H1 (cell line): ENCODE measurements at regions not wholly inside any gene's neighbourhood (a gene's known extent, or its start where the extent isn't known, plus 50 kb on each side); places are given as distances from the start of the nearest gene placed in this dataset.

Source experiments
- CTCF ChIA-PET: fragments of 300-600 bp; sonication (Branson Sonifier 250); formaldehyde crosslinking; loops from one replicate; lab custom pipeline; 2021; ENCODE audit not compliant: partially characterized antibody; lab: Charles Lee
- POLR2A ChIA-PET: fragments of 300-600 bp; sonication (Branson Sonifier 250); formaldehyde crosslinking; loops from one replicate; lab custom pipeline; 2021; ENCODE audit warnings: inconsistent platforms; ENCODE audit not compliant: partially characterized antibody; lab: Charles Lee
- DNase-seq, 2 experiments: peaks; one replicate each; pipeline versions ENCODE4 v3.0.0 to v3.0.0-alpha.2; 2010 to 2022; ENCODE audit warnings: low spot score in 2 of 2, low read depth in 1 of 2, mixed read lengths in 1 of 2
- FAIRE-seq: peaks from 2 replicates; lab custom pipeline; 2011; peaks lifted over from hg19 to GRCh38; lab: Jason Lieb, UNC
- H2AFZ ChIP-seq: 2 replicates; pipeline ENCODE4 v1.8.1; 2012; ENCODE audit warnings: low read length, inconsistent platforms
- H2AK5ac ChIP-seq: 2 replicates; pipeline ENCODE4 v1.6.1; 2013; ENCODE audit warnings: low read depth, low read length
- H2BK120ac ChIP-seq: replicated peaks from 2 replicates; pipeline ENCODE3; 2013; ENCODE audit warnings: low read depth, low read length, inconsistent platforms
- H2BK12ac ChIP-seq: 2 replicates; pipeline ENCODE4 v1.6.1; 2013; ENCODE audit warnings: low read depth, low read length
- H2BK15ac ChIP-seq: 2 replicates; pipeline ENCODE4 v1.6.1; 2013; ENCODE audit warnings: low read length
- H2BK20ac ChIP-seq: 2 replicates; pipeline ENCODE4 v1.6.1; 2013; ENCODE audit warnings: low read length
- H2BK5ac ChIP-seq: 2 replicates; pipeline ENCODE4 v1.6.1; 2013; ENCODE audit warnings: low read depth, low read length
- H3K14ac ChIP-seq: 2 replicates; pipeline ENCODE4 v1.6.1; 2013; ENCODE audit warnings: inconsistent platforms; ENCODE audit not compliant: insufficient read length
- H3K18ac ChIP-seq: 2 replicates; pipeline ENCODE4 v1.6.1; 2013; ENCODE audit warnings: low read length; ENCODE audit errors: extremely low read depth
- H3K23ac ChIP-seq: 2 replicates; pipeline ENCODE4 v1.6.1; 2013; ENCODE audit warnings: inconsistent platforms; ENCODE audit not compliant: insufficient read length
- H3K23me2 ChIP-seq: 2 replicates; pipeline ENCODE4 v1.6.1; 2013; ENCODE audit warnings: low read depth, low read length
- H3K27ac ChIP-seq: 2 replicates; pipeline ENCODE4 v1.6.1; 2011; ENCODE audit warnings: low read depth, low read length, inconsistent platforms
- H3K27me3 ChIP-seq, 4 experiments: replicated peaks in 1 of 4; 1 replicate in 1 of 4; 2 replicates in 3 of 4; pipeline versions ENCODE4 v1.6.1 to v1.8.1; 2011 to 2013; ENCODE audit warnings: low read length in 3 of 4, mild to moderate bottlenecking in 3 of 4, inconsistent platforms in 2 of 4, mixed read lengths in 2 of 4, moderate library complexity in 1 of 4; ENCODE audit not compliant: control insufficient read depth in 3 of 4, insufficient read depth in 3 of 4; ENCODE audit errors: extremely low read depth in 1 of 4
- H3K36me3 ChIP-seq, 4 experiments: 2 replicates each; pipeline versions ENCODE4 v1.6.1 to v1.8.1; 2011 to 2013; ENCODE audit warnings: mild to moderate bottlenecking in 4 of 4, low read length in 3 of 4, moderate library complexity in 2 of 4, control low read depth in 1 of 4, inconsistent platforms in 1 of 4; ENCODE audit not compliant: insufficient read depth in 4 of 4, control insufficient read depth in 2 of 4
- H3K4ac ChIP-seq: replicated peaks from 2 replicates; pipeline ENCODE3; 2013; ENCODE audit warnings: low read length, low read depth, mixed read lengths, inconsistent platforms; ENCODE audit not compliant: insufficient read length
- H3K4me1 ChIP-seq, 4 experiments: replicated peaks in 1 of 4; 1 replicate in 1 of 4; 2 replicates in 3 of 4; pipeline versions ENCODE4 v1.6.1 to v1.8.1; 2011 to 2013; ENCODE audit warnings: low read length in 3 of 4, inconsistent platforms in 2 of 4, mixed read lengths in 1 of 4; ENCODE audit not compliant: insufficient read depth in 4 of 4, control insufficient read depth in 3 of 4
- H3K4me2 ChIP-seq, 2 experiments: 2 replicates each; pipeline versions ENCODE4 v1.6.1 to v1.8.1; 2011 to 2013; ENCODE audit warnings: low read depth in 2 of 2, low read length in 2 of 2, control low read depth in 1 of 2, inconsistent platforms in 1 of 2, mild to moderate bottlenecking in 1 of 2; ENCODE audit not compliant: insufficient read depth in 1 of 2
- H3K4me3 ChIP-seq, 4 experiments: fragments of 200-600, 300-600 bp in 1 of 4; sonication (generic), shearing (Covaris generic), sonication (Bioruptor Twin) in 1 of 4; 2 replicates each; pipeline versions ENCODE4 v1.5.1 to v1.8.1; 2011 to 2016; ENCODE audit warnings: low read length in 4 of 4, low read depth in 3 of 4, control low read depth in 2 of 4, inconsistent platforms in 2 of 4, mild to moderate bottlenecking in 2 of 4, mixed read lengths in 1 of 4, moderate library complexity in 1 of 4; ENCODE audit not compliant: insufficient read depth in 2 of 4; ENCODE audit errors: extremely low read depth in 1 of 4
- H3K56ac ChIP-seq: replicated peaks from 2 replicates; pipeline ENCODE3; 2013; ENCODE audit warnings: low read depth, mild to moderate bottlenecking, mixed read lengths, low read length, inconsistent platforms; ENCODE audit not compliant: insufficient read length
- H3K79me1 ChIP-seq: 2 replicates; pipeline ENCODE4 v1.6.1; 2013; ENCODE audit warnings: low read depth, low read length, control low read depth
- H3K79me2 ChIP-seq, 2 experiments: 2 replicates each; pipeline versions ENCODE4 v1.6.1 to v1.8.1; 2012 to 2013; ENCODE audit warnings: low read length in 2 of 2, mild to moderate bottlenecking in 2 of 2, inconsistent platforms in 1 of 2; ENCODE audit not compliant: insufficient read depth in 2 of 2, control insufficient read depth in 1 of 2
- H3K9ac ChIP-seq, 4 experiments: replicated peaks in 1 of 4; 1 replicate in 1 of 4; 2 replicates in 3 of 4; pipeline versions ENCODE4 v1.6.1 to v1.8.1; 2011 to 2013; ENCODE audit warnings: low read depth in 3 of 4, low read length in 3 of 4, control low read depth in 2 of 4, mild to moderate bottlenecking in 2 of 4, moderate library complexity in 2 of 4, inconsistent platforms in 1 of 4; ENCODE audit errors: extremely low read depth in 1 of 4
- H3K9me3 ChIP-seq, 2 experiments: 2 replicates each; pipeline versions ENCODE4 v1.6.1 to v1.8.1; 2012 to 2013; ENCODE audit warnings: mild to moderate bottlenecking in 2 of 2, moderate library complexity in 2 of 2, control low read depth in 1 of 2, inconsistent platforms in 1 of 2, low read depth in 1 of 2, low read length in 1 of 2, mixed read lengths in 1 of 2; ENCODE audit not compliant: insufficient read depth in 2 of 2
- H4K20me1 ChIP-seq, 2 experiments: replicated peaks in 1 of 2; 2 replicates each; pipeline versions ENCODE3 to v1.8.1; 2011 to 2013; ENCODE audit warnings: inconsistent platforms in 2 of 2, low read length in 2 of 2, mild to moderate bottlenecking in 1 of 2; ENCODE audit not compliant: insufficient read depth in 2 of 2, control insufficient read depth in 1 of 2
- H4K5ac ChIP-seq: 2 replicates; pipeline ENCODE4 v1.6.1; 2013; ENCODE audit warnings: low read length, low read depth, mixed read lengths, inconsistent platforms; ENCODE audit not compliant: insufficient read length
- H4K8ac ChIP-seq: 2 replicates; pipeline ENCODE4 v1.8.0; 2013; ENCODE audit warnings: mild to moderate bottlenecking, moderate library complexity, low read length, inconsistent platforms; ENCODE audit not compliant: insufficient read depth; ENCODE audit errors: extremely low read depth
- H4K91ac ChIP-seq: replicated peaks from 2 replicates; pipeline ENCODE3; 2013; ENCODE audit warnings: low read length, mixed read lengths, inconsistent platforms; ENCODE audit not compliant: insufficient read length
- POLR2AphosphoS5 ChIP-seq: IDR thresholded peaks from 2 replicates; pipeline ENCODE4 v1.6.1; 2011; ENCODE audit warnings: low read depth, low read length
- RNF2 ChIP-seq: fragments of 200-900, 300-1000 bp; sonication (generic); IDR thresholded peaks from 2 replicates; pipeline ENCODE4 v1.7.1; 2016; ENCODE audit warnings: borderline replicate concordance, low read depth, mild to moderate bottlenecking, antibody characterized with exemption, low read length; ENCODE audit not compliant: poor library complexity, severe bottlenecking; ENCODE audit errors: missing control alignments

DNA sequence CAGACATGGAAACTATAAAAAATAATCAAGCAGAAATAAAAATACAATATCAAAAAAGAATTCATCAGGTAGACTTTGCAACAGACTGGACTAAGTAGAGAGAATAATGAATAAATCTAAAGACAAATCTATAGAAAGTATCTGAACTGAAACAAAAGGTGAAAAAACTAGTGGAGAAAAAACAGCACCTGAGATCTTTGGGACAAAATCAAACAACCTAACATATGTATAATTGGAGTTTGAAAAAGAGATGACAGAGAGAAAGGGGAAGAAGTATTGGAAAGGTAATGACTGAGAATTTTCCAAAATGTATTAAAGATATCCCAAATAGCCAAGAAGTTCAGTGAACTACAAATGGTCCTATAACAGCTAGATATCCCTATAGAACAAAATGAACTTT lies 245.4 kb downstream of the IPO8 start:
- ChIA-PET POLR2A (no interaction called here), CTCF (no interaction called here)
- H2AK5ac ChIP-seq: no peak overlapping the region
- H3K14ac ChIP-seq: no peak overlapping the region
- H3K27me3 ChIP-seq: no peaks in the 10 kb centered on the region
- no peak overlapping the region for H2BK15ac ChIP-seq
- no peak overlapping the region for H2AFZ ChIP-seq
- H3K18ac ChIP-seq: no peak overlapping the region
- H4K8ac ChIP-seq: no peak overlapping the region
- no peak overlapping the region for H4K91ac ChIP-seq
- no peaks in the 10 kb centered on the region for H3K23me2 ChIP-seq
- H3K4ac ChIP-seq: no peak overlapping the region
- H2BK5ac ChIP-seq: no peak overlapping the region
- no peak overlapping the region for H2BK12ac ChIP-seq
- no peak overlapping the region for H3K23ac ChIP-seq
- H4K20me1 ChIP-seq: no peaks in the 10 kb centered on the region
- no peaks in the 10 kb centered on the region for H3K79me1 ChIP-seq
- no peak for TF ChIP-seq RNF2
- no peak for TF ChIP-seq POLR2AphosphoS5
- peaks cover 0 to 6% of the 10 kb centered on the region in 2 experiments; a peak in 2 of 4 replicates for H3K9me3 ChIP-seq
- H3K36me3 ChIP-seq: no peaks in the 10 kb centered on the region
- H4K5ac ChIP-seq: no peak overlapping the region
- DNase-seq: no peak
- H2BK20ac ChIP-seq: no peak overlapping the region
- H3K4me2 ChIP-seq: no peak overlapping the region
- no peak overlapping the region for H2BK120ac ChIP-seq
- H3K4me3 ChIP-seq: no peak overlapping the region
- FAIRE-seq: no peak
- no peak overlapping the region for H3K56ac ChIP-seq
- H3K27ac ChIP-seq: no peak overlapping the region
- no peaks in the 10 kb centered on the region for H3K79me2 ChIP-seq
- no peak overlapping the region for H3K9ac ChIP-seq
- H3K4me1 ChIP-seq: no peaks in the 10 kb centered on the region
